ENCODE measurements at regions not wholly inside any gene's neighbourhood (a gene's known extent, or its start where the extent isn't known, plus 50 kb on each side); places are given as distances from the start of the nearest gene placed in this dataset.

DNA sequence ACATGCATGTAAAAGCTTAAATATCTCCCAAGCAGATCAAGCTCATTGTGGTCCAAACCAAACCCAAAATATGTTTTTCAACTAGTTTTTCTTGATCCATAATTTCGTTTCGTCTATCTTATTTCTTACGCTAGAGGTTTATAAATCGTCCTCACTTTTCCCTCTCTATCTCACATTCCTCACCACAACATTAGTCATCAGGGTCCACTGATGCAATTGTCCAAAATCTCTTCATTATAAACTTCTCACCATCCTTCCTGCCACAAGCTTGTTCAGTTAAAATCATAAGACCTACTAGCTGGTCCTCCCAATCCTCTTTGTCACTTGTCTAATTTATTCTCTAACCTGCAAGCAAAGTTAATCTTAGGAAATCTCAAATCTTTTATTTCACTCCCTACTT lies 173.0 kb upstream of the PALMD start:
- TF ChIP-seq TAF1 (IDR thresholded peaks at IDR 0.05; ENCODE audit: borderline replicate concordance, insufficient read depth, low read length) (no peak), REST (IDR thresholded peaks at IDR 0.05; ENCODE audit: insufficient read depth in 1 of 2, low read depth in 2 of 2, low read length in 2 of 2) (no peak), POLR2AphosphoS5 (IDR thresholded peaks at IDR 0.05; ENCODE audit: low read depth, low read length) (no peak)
